Endothelial cell of umbilical vein (primary cell): ENCODE measurements at regions not wholly inside any gene's neighbourhood (a gene's known extent, or its start where the extent isn't known, plus 50 kb on each side); places are given as distances from the start of the nearest gene placed in this dataset.

Experiments used
- BruUV-seq: library from RNA; stranded (reverse); fragments of 400-500 nt; replicated peaks from 2 replicates; lab custom pipeline; 2021; lab: Mats Ljungman, UMichigan
- CTCF ChIA-PET: fragments of 300-600, 350-600 bp; sonication (Branson Sonifier 250); formaldehyde crosslinking; loops from one replicate; lab custom pipeline; 2021; ENCODE audit warnings: antibody characterized with exemption, inconsistent platforms; lab: Charles Lee
- POLR2A ChIA-PET: fragments of 300-600, 350-600 bp; sonication (Branson Sonifier 250); formaldehyde crosslinking; loops from one replicate; lab custom pipeline; 2021; ENCODE audit warnings: antibody characterized with exemption, inconsistent platforms; lab: Charles Lee
- DNase-seq: peaks from one replicate; pipeline ENCODE4 v3.0.0-alpha.2; 2011; ENCODE audit warnings: low read depth, low spot score
- FAIRE-seq: peaks from 2 replicates; lab custom pipeline; 2011; peaks lifted over from hg19 to GRCh38; lab: Jason Lieb, UNC
- H2AFZ ChIP-seq: 2 replicates; pipeline ENCODE4 v1.6.0; 2012; ENCODE audit warnings: low read depth, low read length, control low read depth, inconsistent platforms
- H3K27ac ChIP-seq: 2 replicates; pipeline ENCODE4 v1.5.1; 2011; ENCODE audit warnings: low read depth, mild to moderate bottlenecking, control low read depth, low read length, moderate library complexity; ENCODE audit not compliant: insufficient read depth
- H3K27me3 ChIP-seq, 2 experiments: 2 replicates each; pipeline versions ENCODE4 v1.6.0 to v1.6.1; 2011; ENCODE audit warnings: low read length in 2 of 2, mixed read lengths in 1 of 2; ENCODE audit not compliant: control insufficient read depth in 2 of 2, insufficient read depth in 2 of 2
- H3K36me3 ChIP-seq, 2 experiments: 2 replicates in 1 of 2; 3 replicates in 1 of 2; pipeline ENCODE4 v1.5.1; 2011; ENCODE audit warnings: low read length in 2 of 2, mild to moderate bottlenecking in 1 of 2, moderate library complexity in 1 of 2; ENCODE audit not compliant: control insufficient read depth in 2 of 2, insufficient read depth in 2 of 2; ENCODE audit errors: extremely low read depth in 1 of 2
- H3K4me1 ChIP-seq: 3 replicates; pipeline ENCODE4 v1.5.1; 2011; ENCODE audit warnings: mild to moderate bottlenecking, low read length; ENCODE audit not compliant: control insufficient read depth, insufficient read depth; ENCODE audit errors: extremely low read depth
- H3K4me2 ChIP-seq: 2 replicates; pipeline ENCODE4 v1.6.1; 2011; ENCODE audit warnings: low read length, control low read depth, mixed read lengths; ENCODE audit not compliant: insufficient read depth
- H3K4me3 ChIP-seq, 3 experiments: fragments of 200-600 bp in 1 of 3; sonication (generic), shearing (Covaris generic) in 1 of 3; replicated peaks in 1 of 3; 2 replicates each; pipeline ENCODE4 v1.5.1; 2011 to 2016; ENCODE audit warnings: control low read depth in 3 of 3, low read length in 3 of 3, mild to moderate bottlenecking in 2 of 3, inconsistent platforms in 1 of 3, low read depth in 1 of 3, moderate library complexity in 1 of 3; ENCODE audit not compliant: insufficient read depth in 1 of 3
- H3K79me2 ChIP-seq: 2 replicates; pipeline ENCODE4 v1.6.0; 2012; ENCODE audit warnings: low read length, inconsistent platforms; ENCODE audit not compliant: control insufficient read depth, insufficient read depth
- H3K9ac ChIP-seq: replicated peaks from 2 replicates; pipeline ENCODE3; 2011; ENCODE audit warnings: low read length, control low read depth; ENCODE audit not compliant: insufficient read depth; ENCODE audit errors: extremely low read depth
- H3K9me1 ChIP-seq: replicated peaks from 3 replicates; pipeline ENCODE4 v1.6.0; 2011; ENCODE audit warnings: mild to moderate bottlenecking, low read length; ENCODE audit not compliant: control insufficient read depth, insufficient read depth; ENCODE audit errors: extremely low read depth
- H3K9me3 ChIP-seq: replicated peaks from 2 replicates; pipeline ENCODE4 v1.5.1; 2012; ENCODE audit warnings: low read length, inconsistent platforms; ENCODE audit not compliant: control insufficient read depth, insufficient read depth
- H4K20me1 ChIP-seq: replicated peaks from 2 replicates; pipeline ENCODE3; 2011; ENCODE audit warnings: mild to moderate bottlenecking, low read length; ENCODE audit not compliant: control insufficient read depth, insufficient read depth; ENCODE audit errors: extremely low read depth
- EZH2 ChIP-seq: IDR thresholded peaks from 2 replicates; pipeline ENCODE4 v1.6.1; 2012; ENCODE audit warnings: borderline replicate concordance, low read depth, mild to moderate bottlenecking, moderate library complexity, low read length, inconsistent platforms; ENCODE audit not compliant: severe bottlenecking
- FOS ChIP-seq: IDR thresholded peaks from 2 replicates; pipeline ENCODE4 v1.6.1; 2011; ENCODE audit warnings: mild to moderate bottlenecking, low read length, moderate library complexity, borderline replicate concordance; ENCODE audit not compliant: insufficient read depth
- GATA2 ChIP-seq: IDR thresholded peaks from 2 replicates; pipeline ENCODE4 v1.7.0; 2011; ENCODE audit warnings: low read depth, mild to moderate bottlenecking, moderate library complexity, mixed read lengths, low read length; ENCODE audit not compliant: insufficient read length, insufficient read depth
- JUN ChIP-seq: IDR thresholded peaks from 2 replicates; pipeline ENCODE4 v1.6.1; 2011; ENCODE audit warnings: borderline replicate concordance, low read depth; ENCODE audit not compliant: insufficient read length, insufficient read depth
- MYC ChIP-seq: IDR thresholded peaks from one replicate; pipeline ENCODE4 v1.6.1; 2011; ENCODE audit warnings: mild to moderate bottlenecking, low read depth, low read length
- POLR2A ChIP-seq: IDR thresholded peaks from 2 replicates; pipeline ENCODE4 v1.6.1; 2012; ENCODE audit warnings: low read depth, mild to moderate bottlenecking, control low read depth, low read length
- POLR2AphosphoS5 ChIP-seq: IDR thresholded peaks from 2 replicates; pipeline ENCODE4 v1.6.1; 2012; ENCODE audit warnings: low read depth, mild to moderate bottlenecking, control low read depth, low read length, moderate library complexity; ENCODE audit not compliant: insufficient read depth
- dilution Hi-C: fragments of 300-500 bp; cut with MboI; formaldehyde crosslinking; loops from one replicate; pipeline ENCODE4 v1.15.0; 2019; ENCODE audit warnings: low sequenced_read_pairs; ENCODE audit not compliant: extremely low pct_ligation_motif_present
- intact Hi-C: fragments of 100-400 bp; cut with micrococcal nuclease; formaldehyde crosslinking; loops from one replicate; pipeline ENCODE4 v1.10.0; 2022
- TF ChIP-seq, protein P1 (sequence below), 2 donors: IDR thresholded peaks; 1 replicate in 1 of 2; 2 replicates in 1 of 2; pipeline ENCODE4 v1.5.1; 2011; ENCODE audit warnings: low read length in 2 of 2, mild to moderate bottlenecking in 2 of 2, moderate library complexity in 2 of 2, control low read depth in 1 of 2, inconsistent platforms in 1 of 2, low read depth in 1 of 2; ENCODE audit not compliant: insufficient read depth in 1 of 2; ENCODE audit errors: extremely low read depth in 1 of 2
- TF ChIP-seq, protein P2 (sequence below): IDR thresholded peaks from 2 replicates; pipeline ENCODE4 v1.6.1; 2011; ENCODE audit not compliant: insufficient read depth, insufficient read length

DNA sequence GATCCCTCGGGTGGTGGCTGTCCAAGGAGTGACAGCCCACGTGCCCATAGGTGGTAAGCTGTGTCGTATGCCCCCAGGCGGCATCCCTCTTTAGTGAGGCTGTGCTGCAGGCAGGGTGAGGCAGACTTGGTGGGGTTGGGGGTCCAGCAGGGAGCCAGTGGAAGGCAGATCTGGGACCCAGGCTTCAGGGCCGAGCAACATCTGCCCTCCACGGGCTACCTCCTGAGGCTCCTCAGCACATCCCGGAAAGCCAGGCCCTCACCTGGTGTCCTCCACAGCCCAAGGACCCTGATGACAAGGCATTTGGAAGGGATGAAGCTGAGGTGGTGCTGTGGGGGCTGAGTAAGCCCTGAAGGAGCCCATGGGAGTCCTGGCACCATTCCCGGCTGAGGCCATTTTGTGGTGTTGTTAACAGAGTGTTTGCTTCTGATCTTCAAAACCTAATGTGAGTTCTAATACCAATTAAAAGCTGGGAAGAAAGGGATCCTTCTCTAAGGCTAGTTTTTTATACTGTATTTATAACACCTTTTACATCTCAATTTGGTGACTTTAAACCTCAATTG, 295.8 kb upstream of the IRX2 start:
- no peak for FAIRE-seq
- Histone ChIP-seq H3K4me1 (no peaks in the 10 kb centered on the region), H3K79me2 (no peaks in the 10 kb centered on the region), H3K27ac (no peak overlapping the region), H3K9me3 (peaks cover 14% of the 10 kb centered on the region), H3K36me3 (no peaks in the 10 kb centered on the region), H3K4me2 (no peak overlapping the region), H3K9me1 (no peaks in the 10 kb centered on the region), H3K4me3 (no peak overlapping the region), H3K27me3 (no peaks in the 10 kb centered on the region), H4K20me1 (no peaks in the 10 kb centered on the region), H2AFZ (no peak overlapping the region), H3K9ac (no peak overlapping the region)
- ChIA-PET CTCF (no interaction called here), POLR2A (no interaction called here)
- dilution Hi-C loops: no loop called here
- intact Hi-C loops: no loop called here
- BruUV-seq: no TSS peak
- no peak for DNase-seq
- TF ChIP-seq JUN (no peak), EZH2 (no peak), MYC (no peak), POLR2AphosphoS5 (no peak), POLR2A (no peak)
- TF ChIP-seq, protein P1, sequence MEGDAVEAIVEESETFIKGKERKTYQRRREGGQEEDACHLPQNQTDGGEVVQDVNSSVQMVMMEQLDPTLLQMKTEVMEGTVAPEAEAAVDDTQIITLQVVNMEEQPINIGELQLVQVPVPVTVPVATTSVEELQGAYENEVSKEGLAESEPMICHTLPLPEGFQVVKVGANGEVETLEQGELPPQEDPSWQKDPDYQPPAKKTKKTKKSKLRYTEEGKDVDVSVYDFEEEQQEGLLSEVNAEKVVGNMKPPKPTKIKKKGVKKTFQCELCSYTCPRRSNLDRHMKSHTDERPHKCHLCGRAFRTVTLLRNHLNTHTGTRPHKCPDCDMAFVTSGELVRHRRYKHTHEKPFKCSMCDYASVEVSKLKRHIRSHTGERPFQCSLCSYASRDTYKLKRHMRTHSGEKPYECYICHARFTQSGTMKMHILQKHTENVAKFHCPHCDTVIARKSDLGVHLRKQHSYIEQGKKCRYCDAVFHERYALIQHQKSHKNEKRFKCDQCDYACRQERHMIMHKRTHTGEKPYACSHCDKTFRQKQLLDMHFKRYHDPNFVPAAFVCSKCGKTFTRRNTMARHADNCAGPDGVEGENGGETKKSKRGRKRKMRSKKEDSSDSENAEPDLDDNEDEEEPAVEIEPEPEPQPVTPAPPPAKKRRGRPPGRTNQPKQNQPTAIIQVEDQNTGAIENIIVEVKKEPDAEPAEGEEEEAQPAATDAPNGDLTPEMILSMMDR (IDR thresholded peaks at IDR 0.05; ENCODE audit: extremely low read depth in 1 of 2, insufficient read depth in 1 of 2, low read depth in 1 of 2, low read length in 2 of 2): no peak

DNA sequence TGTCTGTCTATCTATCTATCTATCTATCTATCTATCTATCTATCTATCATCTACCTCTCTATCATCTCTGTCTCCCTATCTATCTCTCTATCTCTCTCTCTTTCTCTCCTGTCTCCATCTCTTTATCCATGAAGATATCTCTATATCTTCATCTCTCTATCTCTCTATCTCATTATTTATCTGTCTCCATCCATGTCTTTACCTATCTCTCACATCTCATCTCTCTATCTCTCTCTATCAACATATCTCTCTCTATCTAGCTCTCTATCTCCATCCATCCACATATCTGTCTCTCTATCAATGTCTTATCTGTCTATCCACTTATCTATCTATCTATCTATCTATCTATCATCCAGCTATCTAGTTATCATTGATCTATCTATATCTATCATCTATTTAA, 292.1 kb upstream of the IRX2 start:
- Histone ChIP-seq H3K4me1 (no peaks in the 10 kb centered on the region), H3K4me2 (no peak overlapping the region), H4K20me1 (no peaks in the 10 kb centered on the region), H3K79me2 (no peaks in the 10 kb centered on the region), H3K9me3 (peaks cover 7% of the 10 kb centered on the region), H3K4me3 (no peak overlapping the region), H3K36me3 (no peaks in the 10 kb centered on the region), H3K9ac (no peak overlapping the region), H2AFZ (no peak overlapping the region), H3K9me1 (no peaks in the 10 kb centered on the region), H3K27ac (no peak overlapping the region), H3K27me3 (no peaks in the 10 kb centered on the region)
- dilution Hi-C loops (no loop called here), intact Hi-C loops (no loop called here)
- no TSS peak for BruUV-seq
- no peak for TF ChIP-seq JUN
- TF ChIP-seq, protein P1 (IDR thresholded peaks at IDR 0.05; ENCODE audit: extremely low read depth in 1 of 2, insufficient read depth in 1 of 2, low read depth in 1 of 2, low read length in 2 of 2): no peak
- no peak for TF ChIP-seq POLR2A
- no peak for TF ChIP-seq MYC
- TF ChIP-seq POLR2AphosphoS5: no peak
- no peak for TF ChIP-seq GATA2
- no peak for TF ChIP-seq EZH2
- TF ChIP-seq, protein P2, sequence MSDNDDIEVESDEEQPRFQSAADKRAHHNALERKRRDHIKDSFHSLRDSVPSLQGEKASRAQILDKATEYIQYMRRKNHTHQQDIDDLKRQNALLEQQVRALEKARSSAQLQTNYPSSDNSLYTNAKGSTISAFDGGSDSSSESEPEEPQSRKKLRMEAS: no peak
- no peak for TF ChIP-seq FOS
- no peak for FAIRE-seq
- ChIA-PET CTCF (no interaction called here), POLR2A (no interaction called here)
- DNase-seq: no peak
